IgD-negative memory B cell (primary cell): ENCODE measurements at regions not wholly inside any gene's neighbourhood (a gene's known extent, or its start where the extent isn't known, plus 50 kb on each side); places are given as distances from the start of the nearest gene placed in this dataset.

ENCODE experiments used
- H3K27ac Mint-ChIP-seq, 3 donors: one replicate each; pipeline ENCODE4 v1.8.0; 2020 to 2022; ENCODE audit warnings: mild to moderate bottlenecking in 3 of 3, mixed read lengths in 3 of 3, moderate library complexity in 1 of 3
- H3K27me3 Mint-ChIP-seq: one replicate; pipeline ENCODE4 v1.8.0; 2021; ENCODE audit warnings: mixed read lengths
- H3K36me3 Mint-ChIP-seq: one replicate; pipeline ENCODE4 v1.8.0; 2020; ENCODE audit warnings: mild to moderate bottlenecking, mixed read lengths
- H3K4me1 Mint-ChIP-seq, 3 donors: one replicate each; pipeline ENCODE4 v1.8.0; 2020 to 2022; ENCODE audit warnings: mixed read lengths in 3 of 3, mild to moderate bottlenecking in 1 of 3
- H3K4me3 Mint-ChIP-seq, 4 donors: one replicate each; pipeline ENCODE4 v1.8.0; 2020 to 2022; ENCODE audit warnings: mild to moderate bottlenecking in 4 of 4, mixed read lengths in 4 of 4, moderate library complexity in 3 of 4
- H3K9me3 Mint-ChIP-seq, 3 donors: one replicate each; pipeline ENCODE4 v1.8.0; 2020 to 2021; ENCODE audit warnings: mixed read lengths in 3 of 3, mild to moderate bottlenecking in 1 of 3

GRCh38 chr11:130721023-130721681 is 195.1 kb downstream of the SNX19 start:
- Mint-ChIP-seq H3K27ac (no peak overlapping the region), H3K4me1 (no peaks in the 10 kb centered on the region), H3K9me3 (peaks cover 0 to 4% (median 0%) of the 10 kb centered on the region in 3 donors), H3K4me3 (no peak overlapping the region), H3K27me3 (no peaks in the 10 kb centered on the region), H3K36me3 (peaks cover 1% of the 10 kb centered on the region)

- H3K27ac Mint-ChIP-seq: no peak overlapping the region
- no peak overlapping the region for H3K4me3 Mint-ChIP-seq
- H3K36me3 Mint-ChIP-seq: peaks cover 1% of the 10 kb centered on the region
- peaks cover 0 to 4% (median 0%) of the 10 kb centered on the region in 3 donors for H3K9me3 Mint-ChIP-seq
- no peaks in the 10 kb centered on the region for H3K27me3 Mint-ChIP-seq
- no peaks in the 10 kb centered on the region for H3K4me1 Mint-ChIP-seq
These were observed 194.5 kb downstream of the SNX19 start for GRCh38 chr11:130721736-130722135.

- H3K36me3 Mint-ChIP-seq: peaks cover 1% of the 10 kb centered on the region
- no peaks in the 10 kb centered on the region for H3K27me3 Mint-ChIP-seq
- H3K4me3 Mint-ChIP-seq: no peak overlapping the region
- no peak overlapping the region for H3K27ac Mint-ChIP-seq
- no peaks in the 10 kb centered on the region for H3K4me1 Mint-ChIP-seq
- peaks cover 0 to 4% (median 0%) of the 10 kb centered on the region in 3 donors for H3K9me3 Mint-ChIP-seq
These were observed 193.9 kb downstream of the SNX19 start for GRCh38 chr11:130722401-130722800.

GRCh38 chr11:130725421-130726233 is 190.7 kb downstream of the SNX19 start:
- Mint-ChIP-seq H3K36me3 (peaks cover 1% of the 10 kb centered on the region), H3K4me1 (no peaks in the 10 kb centered on the region), H3K9me3 (peaks cover 2 to 14% (median 6%) of the 10 kb centered on the region in 3 donors), H3K27ac (no peak overlapping the region), H3K27me3 (no peaks in the 10 kb centered on the region), H3K4me3 (no peak overlapping the region)

- peaks cover 2 to 15% (median 12%) of the 10 kb centered on the region in 3 donors for H3K9me3 Mint-ChIP-seq
- no peaks in the 10 kb centered on the region for H3K4me1 Mint-ChIP-seq
- no peak overlapping the region for H3K4me3 Mint-ChIP-seq
- H3K27ac Mint-ChIP-seq: no peak overlapping the region
- H3K27me3 Mint-ChIP-seq: no peaks in the 10 kb centered on the region
- no peaks in the 10 kb centered on the region for H3K36me3 Mint-ChIP-seq
These were observed 189.8 kb downstream of the SNX19 start for GRCh38 chr11:130726234-130727037.

- no peaks in the 10 kb centered on the region for H3K4me1 Mint-ChIP-seq
- no peaks in the 10 kb centered on the region for H3K36me3 Mint-ChIP-seq
These were observed 188.8 kb downstream of the SNX19 start for GRCh38 chr11:130727157-130728119.

GRCh38 chr11:130728185-130729180 is 187.8 kb downstream of the SNX19 start:
- Mint-ChIP-seq H3K4me1 (no peaks in the 10 kb centered on the region), H3K36me3 (no peaks in the 10 kb centered on the region), H3K9me3 (peaks cover 2 to 21% (median 8%) of the 10 kb centered on the region in 3 donors), H3K27ac (no peak overlapping the region), H3K27me3 (no peaks in the 10 kb centered on the region), H3K4me3 (no peak overlapping the region)

More at GRCh38 chr11:130727157-130728119, 188.8 kb downstream of the SNX19 start:
- H3K4me3 Mint-ChIP-seq: no peak overlapping the region
- no peak overlapping the region for H3K27ac Mint-ChIP-seq
- no peaks in the 10 kb centered on the region for H3K27me3 Mint-ChIP-seq
- H3K9me3 Mint-ChIP-seq: peaks cover 2 to 15% (median 10%) of the 10 kb centered on the region in 3 donors

GRCh38 chr11:130729193-130729592 is 187.1 kb downstream of the SNX19 start:
- Mint-ChIP-seq H3K27me3 (no peaks in the 10 kb centered on the region), H3K4me1 (no peaks in the 10 kb centered on the region), H3K36me3 (no peaks in the 10 kb centered on the region), H3K4me3 (no peak overlapping the region), H3K9me3 (peaks cover 3 to 23% (median 8%) of the 10 kb centered on the region in 3 donors), H3K27ac (no peak overlapping the region)

- no peak overlapping the region for H3K27ac Mint-ChIP-seq
- no peak overlapping the region for H3K4me3 Mint-ChIP-seq
- no peaks in the 10 kb centered on the region for H3K36me3 Mint-ChIP-seq
- no peaks in the 10 kb centered on the region for H3K27me3 Mint-ChIP-seq
- H3K9me3 Mint-ChIP-seq: peaks cover 6 to 25% (median 14%) of the 10 kb centered on the region in 3 donors
- H3K4me1 Mint-ChIP-seq: no peaks in the 10 kb centered on the region
These were observed 186.5 kb downstream of the SNX19 start for GRCh38 chr11:130729678-130730300.

- H3K27me3 Mint-ChIP-seq: no peaks in the 10 kb centered on the region
These were observed 184.9 kb downstream of the SNX19 start for GRCh38 chr11:130731401-130731800.

GRCh38 chr11:130732476-130732875 is 183.8 kb downstream of the SNX19 start:
- no peaks in the 10 kb centered on the region for H3K4me1 Mint-ChIP-seq
- peaks cover 10 to 34% (median 15%) of the 10 kb centered on the region in 3 donors for H3K9me3 Mint-ChIP-seq

More at GRCh38 chr11:130731401-130731800, 184.9 kb downstream of the SNX19 start:
- H3K4me3 Mint-ChIP-seq: no peak overlapping the region
- H3K4me1 Mint-ChIP-seq: no peaks in the 10 kb centered on the region
- H3K9me3 Mint-ChIP-seq: peaks cover 10 to 30% (median 15%) of the 10 kb centered on the region in 3 donors
- no peak overlapping the region for H3K27ac Mint-ChIP-seq
- H3K36me3 Mint-ChIP-seq: no peaks in the 10 kb centered on the region

GRCh38 chr11:130737041-130737830 is 179.0 kb downstream of the SNX19 start:
- Mint-ChIP-seq H3K9me3 (peaks cover 17 to 34% (median 19%) of the 10 kb centered on the region in 3 donors), H3K27ac (no peak overlapping the region), H3K4me1 (no peaks in the 10 kb centered on the region), H3K36me3 (no peaks in the 10 kb centered on the region), H3K27me3 (no peaks in the 10 kb centered on the region), H3K4me3 (no peak overlapping the region)

More at GRCh38 chr11:130732476-130732875, 183.8 kb downstream of the SNX19 start:
- Mint-ChIP-seq H3K4me3 (no peak overlapping the region), H3K27me3 (no peaks in the 10 kb centered on the region), H3K27ac (no peak overlapping the region), H3K36me3 (no peaks in the 10 kb centered on the region)
